Panc1 (cell line): ENCODE measurements at regions not wholly inside any gene's neighbourhood (a gene's known extent, or its start where the extent isn't known, plus 50 kb on each side); places are given as distances from the start of the nearest gene placed in this dataset.

Experiments used
- CTCF ChIP-seq: fragments of 450-650 bp; IDR thresholded peaks from 2 replicates; pipeline ENCODE4 v1.5.1; 2017; ENCODE audit warnings: mild to moderate bottlenecking
- POLR2AphosphoS5 ChIP-seq: IDR thresholded peaks from 2 replicates; pipeline ENCODE4 v1.6.1; 2012; ENCODE audit warnings: mild to moderate bottlenecking, low read depth, low read length, moderate library complexity
- REST ChIP-seq, 2 experiments: IDR thresholded peaks; 2 replicates each; pipeline ENCODE4 v1.6.1; 2011 to 2012; ENCODE audit warnings: low read depth in 2 of 2, control low read depth in 1 of 2, low read length in 1 of 2, mild to moderate bottlenecking in 1 of 2, moderate library complexity in 1 of 2; ENCODE audit not compliant: insufficient read depth in 1 of 2
- SIN3A ChIP-seq: IDR thresholded peaks from 2 replicates; pipeline ENCODE4 v1.6.1; 2012; ENCODE audit warnings: low read depth, mild to moderate bottlenecking, low read length, moderate library complexity, borderline replicate concordance; ENCODE audit not compliant: insufficient read depth
- TCF7L2 ChIP-seq: IDR thresholded peaks from 2 replicates; pipeline ENCODE4 v1.6.1; 2011; ENCODE audit warnings: mild to moderate bottlenecking, low read depth, low read length, inconsistent platforms

GRCh38 chr13:40334616-40335015, 331.8 kb downstream of the FOXO1 start:
- TF ChIP-seq CTCF (no peak), SIN3A (no peak), POLR2AphosphoS5 (no peak), REST (IDR thresholded peaks at IDR 0.05; ENCODE audit: insufficient read depth in 1 of 2, low read depth in 2 of 2, low read length in 1 of 2) (no peak), TCF7L2 (no peak)
